ENCODE measurements at regions not wholly inside any gene's neighbourhood (a gene's known extent, or its start where the extent isn't known, plus 50 kb on each side); places are given as distances from the start of the nearest gene placed in this dataset.

GRCh38 chr4:129783596-129783995 lies 687.6 kb downstream of the C4orf33 start:
- intact Hi-C loops (cut with micrococcal nuclease) = no loop called here
- Mint-ChIP-seq H3K9me3 (no peaks in the 10 kb centered on the region), H3K36me3 (ENCODE audit: low read depth) (no peaks in the 10 kb centered on the region), H3K27ac (no peak overlapping the region), H3K27me3 (ENCODE audit: insufficient read depth) (no peaks in the 10 kb centered on the region), H3K4me3 (no peak overlapping the region), H3K4me1 (ENCODE audit: low read depth) (no peaks in the 10 kb centered on the region)
- DNase-seq (ENCODE audit: low spot score) = no peak

- Mint-ChIP-seq H3K4me1 (ENCODE audit: low read depth) (no peaks in the 10 kb centered on the region), H3K4me3 (no peak overlapping the region), H3K36me3 (ENCODE audit: low read depth) (no peaks in the 10 kb centered on the region), H3K27ac (no peak overlapping the region), H3K27me3 (ENCODE audit: insufficient read depth) (no peaks in the 10 kb centered on the region), H3K9me3 (no peaks in the 10 kb centered on the region)
- no peak for DNase-seq (ENCODE audit: low spot score)
- intact Hi-C loops (cut with micrococcal nuclease) = no loop called here
Measured at GRCh38 chr4:129788486-129788885, 692.5 kb downstream of the C4orf33 start.

- no peaks in the 10 kb centered on the region for H3K27me3 Mint-ChIP-seq (ENCODE audit: insufficient read depth)
- no peaks in the 10 kb centered on the region for H3K9me3 Mint-ChIP-seq
- no peak overlapping the region for H3K27ac Mint-ChIP-seq
- DNase-seq (ENCODE audit: low spot score) = no peak
- no peak overlapping the region for H3K4me3 Mint-ChIP-seq
- H3K36me3 Mint-ChIP-seq (ENCODE audit: low read depth) = no peaks in the 10 kb centered on the region
- no peaks in the 10 kb centered on the region for H3K4me1 Mint-ChIP-seq (ENCODE audit: low read depth)
- intact Hi-C loops (cut with micrococcal nuclease) = no loop called here
Measured at GRCh38 chr4:129804461-129804981, 708.6 kb downstream of the C4orf33 start.

- Mint-ChIP-seq H3K4me3 (no peak overlapping the region), H3K27me3 (ENCODE audit: insufficient read depth) (no peaks in the 10 kb centered on the region), H3K36me3 (ENCODE audit: low read depth) (no peaks in the 10 kb centered on the region), H3K9me3 (no peaks in the 10 kb centered on the region), H3K4me1 (ENCODE audit: low read depth) (no peaks in the 10 kb centered on the region), H3K27ac (no peak overlapping the region)
- intact Hi-C loops (cut with micrococcal nuclease) = no loop called here
- DNase-seq (ENCODE audit: low spot score) = no peak
Measured at GRCh38 chr4:129806986-129807385, 711.0 kb downstream of the C4orf33 start.

GRCh38 chr4:129808242-129808641 lies 712.3 kb downstream of the C4orf33 start:
- no peaks in the 10 kb centered on the region for H3K27me3 Mint-ChIP-seq (ENCODE audit: insufficient read depth)
- intact Hi-C loops (cut with micrococcal nuclease) = no loop called here
- no peak overlapping the region for H3K4me3 Mint-ChIP-seq
- DNase-seq (ENCODE audit: low spot score) = no peak
- H3K4me1 Mint-ChIP-seq (ENCODE audit: low read depth) = no peaks in the 10 kb centered on the region
- H3K27ac Mint-ChIP-seq = no peak overlapping the region
- H3K9me3 Mint-ChIP-seq = no peaks in the 10 kb centered on the region
- H3K36me3 Mint-ChIP-seq (ENCODE audit: low read depth) = no peaks in the 10 kb centered on the region

- Mint-ChIP-seq H3K9me3 (no peaks in the 10 kb centered on the region), H3K4me1 (ENCODE audit: low read depth) (no peaks in the 10 kb centered on the region), H3K36me3 (ENCODE audit: low read depth) (no peaks in the 10 kb centered on the region), H3K27ac (no peak overlapping the region), H3K4me3 (no peak overlapping the region), H3K27me3 (ENCODE audit: insufficient read depth) (no peaks in the 10 kb centered on the region)
- no peak for DNase-seq (ENCODE audit: low spot score)
- intact Hi-C loops (cut with micrococcal nuclease) = no loop called here
Measured at GRCh38 chr4:129821073-129821472, 725.1 kb downstream of the C4orf33 start.

- no peak overlapping the region for H3K4me3 Mint-ChIP-seq
Measured at GRCh38 chr4:129821963-129822362, 726.0 kb downstream of the C4orf33 start.

GRCh38 chr4:129822701-129823100 lies 726.7 kb downstream of the C4orf33 start:
- H3K36me3 Mint-ChIP-seq (ENCODE audit: low read depth) = no peaks in the 10 kb centered on the region

More at GRCh38 chr4:129821963-129822362, 726.0 kb downstream of the C4orf33 start:
- no peak for DNase-seq (ENCODE audit: low spot score)
- Mint-ChIP-seq H3K36me3 (ENCODE audit: low read depth) (no peaks in the 10 kb centered on the region), H3K4me1 (ENCODE audit: low read depth) (no peaks in the 10 kb centered on the region), H3K27me3 (ENCODE audit: insufficient read depth) (no peaks in the 10 kb centered on the region), H3K9me3 (no peaks in the 10 kb centered on the region), H3K27ac (no peak overlapping the region)
- intact Hi-C loops (cut with micrococcal nuclease) = no loop called here

GRCh38 chr4:129823105-129823504 lies 727.2 kb downstream of the C4orf33 start:
- no peaks in the 10 kb centered on the region for H3K4me1 Mint-ChIP-seq (ENCODE audit: low read depth)
- DNase-seq (ENCODE audit: low spot score) = no peak
- no peak overlapping the region for H3K27ac Mint-ChIP-seq
- no peaks in the 10 kb centered on the region for H3K27me3 Mint-ChIP-seq (ENCODE audit: insufficient read depth)
- H3K4me3 Mint-ChIP-seq = no peak overlapping the region
- no peaks in the 10 kb centered on the region for H3K36me3 Mint-ChIP-seq (ENCODE audit: low read depth)
- H3K9me3 Mint-ChIP-seq = no peaks in the 10 kb centered on the region
- intact Hi-C loops (cut with micrococcal nuclease) = no loop called here

More at GRCh38 chr4:129822701-129823100, 726.7 kb downstream of the C4orf33 start:
- Mint-ChIP-seq H3K27ac (no peak overlapping the region), H3K9me3 (no peaks in the 10 kb centered on the region), H3K4me1 (ENCODE audit: low read depth) (no peaks in the 10 kb centered on the region), H3K27me3 (ENCODE audit: insufficient read depth) (no peaks in the 10 kb centered on the region), H3K4me3 (no peak overlapping the region)
- no peak for DNase-seq (ENCODE audit: low spot score)
- intact Hi-C loops (cut with micrococcal nuclease) = no loop called here

- H3K9me3 Mint-ChIP-seq = no peaks in the 10 kb centered on the region
- H3K4me1 Mint-ChIP-seq (ENCODE audit: low read depth) = no peaks in the 10 kb centered on the region
- intact Hi-C loops (cut with micrococcal nuclease) = no loop called here
- DNase-seq (ENCODE audit: low spot score) = no peak
- no peaks in the 10 kb centered on the region for H3K27me3 Mint-ChIP-seq (ENCODE audit: insufficient read depth)
- H3K36me3 Mint-ChIP-seq (ENCODE audit: low read depth) = no peaks in the 10 kb centered on the region
- no peak overlapping the region for H3K27ac Mint-ChIP-seq
- H3K4me3 Mint-ChIP-seq = no peak overlapping the region
Measured at GRCh38 chr4:129829373-129829772, 733.4 kb downstream of the C4orf33 start.

GRCh38 chr4:129839687-129840086 lies 743.7 kb downstream of the C4orf33 start:
- no peak overlapping the region for H3K27ac Mint-ChIP-seq
- no peak overlapping the region for H3K4me3 Mint-ChIP-seq
- H3K36me3 Mint-ChIP-seq (ENCODE audit: low read depth) = no peaks in the 10 kb centered on the region
- H3K27me3 Mint-ChIP-seq (ENCODE audit: insufficient read depth) = no peaks in the 10 kb centered on the region
- no peak for DNase-seq (ENCODE audit: low spot score)
- no peaks in the 10 kb centered on the region for H3K4me1 Mint-ChIP-seq (ENCODE audit: low read depth)
- intact Hi-C loops (cut with micrococcal nuclease) = no loop called here
- peaks cover 4% of the 10 kb centered on the region for H3K9me3 Mint-ChIP-seq

- H3K9me3 Mint-ChIP-seq = peaks cover 4% of the 10 kb centered on the region
- DNase-seq (ENCODE audit: low spot score) = no peak
- H3K4me3 Mint-ChIP-seq = no peak overlapping the region
- H3K27ac Mint-ChIP-seq = no peak overlapping the region
- no peaks in the 10 kb centered on the region for H3K36me3 Mint-ChIP-seq (ENCODE audit: low read depth)
- no peaks in the 10 kb centered on the region for H3K27me3 Mint-ChIP-seq (ENCODE audit: insufficient read depth)
- H3K4me1 Mint-ChIP-seq (ENCODE audit: low read depth) = no peaks in the 10 kb centered on the region
- intact Hi-C loops (cut with micrococcal nuclease) = no loop called here
Measured at GRCh38 chr4:129842096-129842495, 746.1 kb downstream of the C4orf33 start.

- Mint-ChIP-seq H3K36me3 (ENCODE audit: low read depth) (no peaks in the 10 kb centered on the region), H3K4me3 (no peak overlapping the region), H3K27ac (no peak overlapping the region), H3K4me1 (ENCODE audit: low read depth) (no peaks in the 10 kb centered on the region), H3K9me3 (no peaks in the 10 kb centered on the region), H3K27me3 (ENCODE audit: insufficient read depth) (no peaks in the 10 kb centered on the region)
- intact Hi-C loops (cut with micrococcal nuclease) = no loop called here
- DNase-seq (ENCODE audit: low spot score) = no peak
Measured at GRCh38 chr4:129852434-129852833, 756.5 kb downstream of the C4orf33 start.

Measured in activated T-helper 1 cell treated with anti-CD3 and anti-CD28 coated beads, Interleukin-12 subunit alpha, Interleukin-12 subunit beta, Interleukin-2, Interleukin-4 antibody, amounts not matched to agents 30 ng/mL and 10 ng/mL and 1 ng/mL, durations not matched to agents 14 hours and 24 hours and 36 hours (primary cell).